ENCODE measurements at regions not wholly inside any gene's neighbourhood (a gene's known extent, or its start where the extent isn't known, plus 50 kb on each side); places are given as distances from the start of the nearest gene placed in this dataset.

- no peak for TF ChIP-seq CTCF (IDR thresholded peaks at IDR 0.05; ENCODE audit: low read length)
- TF ChIP-seq EZH2 (IDR thresholded peaks at IDR 0.05; ENCODE audit: borderline replicate concordance, low read length), result no peak
Measured at GRCh38 chr15:53869806-53870073, 108.5 kb upstream of the UNC13C start.

All from OCI-LY1 (cell line).